ENCODE measurements at regions not wholly inside any gene's neighbourhood (a gene's known extent, or its start where the extent isn't known, plus 50 kb on each side); places are given as distances from the start of the nearest gene placed in this dataset.
"Not testable (repeated sequence)": the region's sequence is repeated elsewhere in the genome, so short reads cannot be mapped to it uniquely, and the experiment has no call there.

DNA sequence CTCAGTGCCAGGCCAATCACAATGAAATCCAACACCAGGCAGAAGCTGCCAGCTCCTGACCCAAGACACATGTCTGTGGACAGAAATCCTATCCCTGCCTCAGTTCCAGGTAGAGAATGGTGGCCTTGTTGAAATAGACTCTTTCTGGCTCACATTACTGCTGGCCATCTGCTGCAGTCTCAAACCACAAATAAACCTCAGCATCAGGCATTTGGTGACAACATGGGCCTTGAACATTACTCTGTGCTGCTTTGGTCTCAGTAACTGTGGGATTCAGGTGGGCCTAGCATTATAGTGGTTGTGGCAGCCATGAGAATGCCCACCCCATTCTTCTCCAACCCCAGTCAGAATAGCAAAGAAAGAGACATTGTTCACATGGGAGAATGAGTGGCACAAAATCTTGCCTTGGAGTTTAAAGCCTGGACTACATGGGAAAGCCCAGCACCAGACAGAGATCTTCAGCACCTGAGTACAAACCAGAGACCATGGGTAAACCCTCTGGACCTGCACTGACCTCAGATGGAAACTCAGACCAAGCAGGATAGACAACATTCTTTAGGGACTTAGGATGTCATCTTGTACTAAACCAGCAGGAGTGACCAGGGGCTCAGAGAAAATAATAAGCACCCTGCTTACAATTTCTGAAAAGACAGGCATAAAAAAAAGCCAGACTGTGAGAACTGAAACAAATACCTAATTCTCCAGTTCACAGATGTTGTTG, 50.4 kb upstream of the TRAM1L1 start:
- no peak for DNase-seq

DNA sequence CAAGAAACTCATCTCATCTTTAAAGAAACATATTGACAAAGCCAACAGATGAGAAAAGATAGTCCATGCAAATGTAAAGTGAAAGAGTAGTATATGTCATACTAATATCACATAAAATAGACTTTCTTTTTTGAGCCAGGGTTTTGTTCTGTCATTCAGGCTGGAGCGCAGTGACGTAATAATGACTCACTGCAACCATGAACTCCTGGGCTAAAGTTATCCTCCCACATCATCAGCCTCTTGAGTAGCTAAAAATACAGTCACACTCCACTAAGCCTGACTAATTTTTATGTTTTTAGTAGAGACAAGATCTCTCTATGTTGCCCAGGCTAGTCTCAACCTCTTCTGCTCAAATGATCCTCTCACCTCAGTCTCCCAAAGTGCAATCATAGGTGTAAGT, 51.8 kb upstream of the TRAM1L1 start:
- no peak for DNase-seq

- not testable (repeated sequence) for DNase-seq
These were observed 53.4 kb upstream of the TRAM1L1 start for GRCh38 chr4:117138732-117139131.

GRCh38 chr4:117154251-117154650, 68.9 kb upstream of the TRAM1L1 start:
- DNase-seq, result no peak

DNA sequence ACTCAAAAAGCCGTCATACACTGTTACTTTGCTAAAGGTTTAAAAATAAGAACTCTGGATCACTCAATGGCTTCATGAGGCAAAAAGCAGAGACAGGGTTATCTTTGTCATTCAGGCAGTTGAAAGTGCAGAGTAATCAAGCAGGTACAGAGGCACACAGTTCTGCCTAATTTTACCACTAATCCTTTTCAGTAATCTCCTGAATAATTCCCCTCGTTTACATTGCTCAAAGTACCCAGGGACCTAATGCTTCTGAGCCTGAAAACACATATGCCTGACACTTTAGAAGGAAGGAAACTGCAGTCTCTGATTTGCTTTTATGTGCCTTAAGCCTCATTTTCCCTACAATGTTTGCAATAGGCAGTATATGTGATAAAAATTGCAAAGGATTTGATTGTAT, 71.4 kb upstream of the TRAM1L1 start:
- DNase-seq, result no peak

GRCh38 chr4:117157360-117157759, 72.0 kb upstream of the TRAM1L1 start:
- no peak for DNase-seq

DNA sequence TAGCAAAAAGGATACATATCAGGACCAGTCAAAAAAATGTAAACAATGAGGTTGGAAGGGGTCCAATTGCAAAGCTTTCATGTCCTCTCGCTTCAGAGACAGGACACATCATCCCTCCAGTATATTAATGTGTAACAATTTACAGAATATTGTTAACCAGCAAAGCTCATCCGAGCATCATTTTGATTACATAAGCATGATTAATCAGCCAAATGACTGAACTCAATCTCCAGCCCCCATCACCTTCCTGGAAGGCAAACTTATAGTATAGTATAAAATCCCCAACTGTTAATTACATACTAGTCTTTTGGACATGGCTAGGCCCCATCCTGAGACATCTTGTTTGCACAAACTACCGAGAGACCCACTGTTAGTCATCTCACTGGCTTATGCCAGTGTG, 77.6 kb upstream of the TRAM1L1 start:
- no peak for DNase-seq

DNA sequence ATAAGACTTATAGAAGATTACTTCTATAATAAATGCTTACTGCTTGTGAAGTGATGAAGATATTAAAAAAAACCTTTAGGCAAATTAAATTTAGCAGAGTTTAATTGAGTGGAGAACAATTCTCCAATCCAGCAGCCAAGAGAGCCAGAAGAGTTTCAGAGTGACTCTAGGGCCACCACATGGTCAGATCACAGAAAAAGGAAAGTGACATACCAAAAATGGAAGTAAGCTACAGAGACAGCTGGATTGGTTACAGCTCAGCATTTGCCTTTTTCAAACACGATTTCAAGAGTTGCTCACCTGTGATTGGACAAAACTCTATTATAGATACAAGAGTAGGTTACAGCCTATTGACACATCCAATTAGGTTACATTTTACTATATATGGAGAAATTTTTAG, 79.0 kb upstream of the TRAM1L1 start:
- no peak for DNase-seq

GRCh38 chr4:117175369-117175768, 90.0 kb upstream of the TRAM1L1 start:
- not testable (repeated sequence) for DNase-seq

DNA sequence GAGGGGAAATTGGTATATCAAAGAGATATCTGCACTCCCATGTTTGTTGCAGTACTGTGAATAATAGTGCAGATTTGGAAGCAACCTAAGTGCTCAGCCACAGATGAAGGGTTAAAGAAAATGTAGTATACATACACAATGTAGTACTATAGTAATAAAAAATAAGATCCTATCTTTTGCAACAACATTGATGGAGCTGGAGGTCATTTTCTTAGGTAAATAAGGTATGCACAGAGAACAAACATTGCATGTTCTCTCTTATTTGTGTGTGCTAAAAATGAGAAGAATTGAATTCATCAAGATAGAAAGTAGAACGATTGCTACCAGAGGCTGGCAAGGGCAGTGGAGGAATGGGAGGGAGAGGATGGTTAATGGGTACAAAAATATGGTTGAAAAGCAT, 117.9 kb upstream of the TRAM1L1 start:
- DNase-seq, result no peak

- DNase-seq, result no peak
These were observed 125.2 kb upstream of the TRAM1L1 start for GRCh38 chr4:117210551-117210950.

- no peak for DNase-seq
These were observed 138.9 kb upstream of the TRAM1L1 start for GRCh38 chr4:117224256-117224655.

- DNase-seq, result no peak
These were observed 140.1 kb upstream of the TRAM1L1 start for GRCh38 chr4:117225471-117225870.

- no peak for DNase-seq
These were observed 142.5 kb upstream of the TRAM1L1 start for GRCh38 chr4:117227925-117228324.

DNA sequence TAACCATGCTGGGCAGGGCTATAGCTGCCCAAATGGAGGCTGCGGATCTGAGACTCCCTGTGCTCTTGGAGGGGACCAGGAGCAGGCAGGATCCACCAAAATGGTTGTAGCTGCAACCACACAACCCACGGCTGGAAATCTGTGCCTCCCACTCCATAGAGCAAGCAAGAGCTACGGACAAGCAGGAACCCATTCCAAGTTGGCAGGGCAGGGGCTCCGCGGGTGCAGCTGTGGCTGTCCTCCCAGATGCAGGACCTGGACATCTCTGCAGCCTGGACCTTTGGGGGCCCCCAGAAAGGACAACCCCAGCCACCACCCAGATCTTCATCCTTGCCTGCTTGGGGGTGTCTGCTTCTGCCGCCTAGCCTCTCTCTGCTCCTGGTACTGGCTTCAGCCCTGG, 154.1 kb upstream of the TRAM1L1 start:
- no peak for DNase-seq

- DNase-seq, result no peak
These were observed 164.0 kb upstream of the TRAM1L1 start for GRCh38 chr4:117249333-117249732.

- DNase-seq, result no peak
These were observed 178.7 kb upstream of the TRAM1L1 start for GRCh38 chr4:117264072-117264471.

GRCh38 chr4:117267317-117267716, 181.9 kb upstream of the TRAM1L1 start:
- DNase-seq, result no peak

DNA sequence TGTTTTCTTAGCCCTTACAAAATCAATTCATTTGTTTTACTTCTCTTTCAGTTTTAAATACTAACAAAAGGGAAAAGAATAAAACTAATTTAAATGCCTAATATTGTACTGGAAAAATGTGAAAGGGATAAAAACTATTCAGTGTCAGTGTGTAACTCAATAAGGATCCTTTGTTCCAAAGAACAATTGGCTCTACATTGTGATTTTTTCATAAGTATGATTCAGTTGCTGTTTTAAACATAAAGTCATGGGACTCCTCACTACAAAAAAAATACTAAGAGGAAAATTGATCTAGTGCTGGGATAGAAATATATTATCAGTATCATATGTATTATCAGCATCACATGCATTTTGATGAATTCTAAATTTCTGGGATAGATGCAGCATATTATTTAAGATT, 199.4 kb upstream of the TRAM1L1 start:
- DNase-seq, result no peak

DNA sequence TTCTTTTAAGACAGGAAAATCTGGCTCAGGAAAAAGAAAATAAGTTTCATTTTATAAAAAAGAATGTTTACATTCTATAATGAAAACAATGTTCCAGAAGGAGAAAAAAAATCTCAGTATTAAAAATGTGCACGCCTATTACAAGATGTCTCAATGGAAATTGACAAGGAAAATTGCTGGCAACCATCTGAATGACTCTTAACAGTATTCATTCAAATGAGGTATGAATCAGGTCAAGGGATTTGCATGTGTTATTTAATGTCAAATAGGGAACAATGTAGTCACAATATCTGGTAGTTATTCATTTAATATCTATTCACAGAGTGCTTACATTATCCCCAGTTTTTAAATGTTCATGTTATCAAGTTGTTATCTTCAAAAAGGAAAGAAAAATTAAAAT, 208.4 kb upstream of the TRAM1L1 start:
- DNase-seq, result no peak

GRCh38 chr4:117302226-117302625, 216.8 kb upstream of the TRAM1L1 start:
- no peak for DNase-seq

- no peak for DNase-seq
These were observed 225.8 kb upstream of the TRAM1L1 start for GRCh38 chr4:117311215-117311614.

DNA sequence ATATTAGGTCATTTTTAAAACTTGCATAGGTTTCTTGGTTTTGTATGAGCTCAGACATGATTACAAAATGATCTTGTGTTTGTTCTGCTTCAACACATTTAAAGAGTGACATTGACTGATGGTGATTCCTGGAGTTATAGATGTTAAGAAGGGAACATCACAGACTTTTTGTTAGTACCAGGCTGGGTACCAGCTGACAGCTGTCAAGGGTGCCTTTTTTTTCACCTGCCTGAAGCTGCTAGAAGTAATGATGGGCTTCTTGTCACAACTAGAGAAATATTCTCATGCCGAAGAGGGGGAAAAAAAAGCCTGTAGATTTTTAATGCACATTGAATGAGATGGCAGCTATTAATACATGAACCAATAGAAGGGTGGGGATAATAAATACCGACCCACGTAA, 226.6 kb upstream of the TRAM1L1 start:
- DNase-seq, result no peak

DNA sequence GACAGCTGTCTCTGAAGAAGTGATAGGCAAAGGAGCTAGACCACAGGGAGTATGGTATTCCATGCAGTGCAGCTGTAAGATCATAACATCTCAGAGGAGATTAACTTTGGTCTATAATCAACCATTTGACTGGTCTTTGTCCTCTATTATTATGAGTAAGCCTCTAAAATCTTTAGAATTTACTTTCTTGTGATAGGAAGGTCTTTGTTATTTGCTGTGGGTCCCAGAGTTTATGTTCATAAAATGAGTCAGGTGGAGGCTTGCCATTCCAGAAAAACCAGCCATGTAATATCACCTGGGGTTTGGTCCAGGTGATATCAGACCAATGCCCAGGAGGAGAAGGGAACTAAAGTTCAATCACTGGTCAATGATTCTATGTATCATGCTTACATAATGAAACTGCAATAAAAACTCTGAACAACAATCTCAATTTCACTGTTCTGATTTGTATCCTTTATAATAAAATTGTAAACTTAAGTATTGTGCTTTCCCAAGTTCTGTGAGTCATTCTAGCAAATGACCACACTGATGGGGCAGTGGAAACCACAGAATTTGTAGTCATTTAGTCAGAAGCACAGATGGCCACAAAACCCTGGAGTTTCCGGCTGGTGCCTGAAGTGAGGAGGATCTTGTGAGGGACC, 239.6 kb upstream of the TRAM1L1 start:
- DNase-seq, result no peak

- DNase-seq, result no peak
These were observed 240.7 kb upstream of the TRAM1L1 start for GRCh38 chr4:117326091-117326490.

All from activated naive CD4-positive, alpha-beta T cell treated with anti-CD3 and anti-CD28 coated beads, Interleukin-2, amount 50 U/mL, for 16 hours (primary cell).